Urinary bladder (tissue), 3 donors: ENCODE measurements at regions not wholly inside any gene's neighbourhood (a gene's known extent, or its start where the extent isn't known, plus 50 kb on each side); places are given as distances from the start of the nearest gene placed in this dataset.

ENCODE experiments used
- DNase-seq: peaks from one replicate; pipeline ENCODE4 v3.0.0-alpha.2; 2015; ENCODE audit errors: extremely low spot score
- H3K27ac ChIP-seq: one replicate; pipeline ENCODE4 v1.5.1; 2013; ENCODE audit warnings: low read depth, mild to moderate bottlenecking, moderate library complexity
- H3K36me3 ChIP-seq: one replicate; pipeline ENCODE4 v1.6.1; 2013; ENCODE audit warnings: mild to moderate bottlenecking, moderate library complexity; ENCODE audit not compliant: insufficient read depth
- H3K4me1 ChIP-seq: one replicate; pipeline ENCODE4 v1.6.1; 2013; ENCODE audit warnings: mild to moderate bottlenecking, moderate library complexity; ENCODE audit not compliant: insufficient read depth
- H3K4me3 ChIP-seq: one replicate; pipeline ENCODE4 v1.5.1; 2013; ENCODE audit warnings: low read depth, low read length
- WGBS: extraction: QIAGEN DNeasy Blood & Tissue Kit; methylation state at CpG from one replicate; pipeline ENCODE4 v1.1.7; 2013; 5-methylcytosine and 5-hydroxymethylcytosine counted together
- donor health status: healthy with polysubstance abuse.
- donor health status: healthy.

- peak; percentile 36 for DNase-seq
- WGBS: 66% methylated on average over 2 of the region's 2 CpGs
- Histone ChIP-seq H3K27ac (no peak overlapping the region), H3K4me3 (no peak overlapping the region), H3K36me3 (no peaks in the 10 kb centered on the region), H3K4me1 (no peaks in the 10 kb centered on the region)
Measured at GRCh38 chr12:115478505-115478904, 794.5 kb upstream of the TBX3 start.

DNA sequence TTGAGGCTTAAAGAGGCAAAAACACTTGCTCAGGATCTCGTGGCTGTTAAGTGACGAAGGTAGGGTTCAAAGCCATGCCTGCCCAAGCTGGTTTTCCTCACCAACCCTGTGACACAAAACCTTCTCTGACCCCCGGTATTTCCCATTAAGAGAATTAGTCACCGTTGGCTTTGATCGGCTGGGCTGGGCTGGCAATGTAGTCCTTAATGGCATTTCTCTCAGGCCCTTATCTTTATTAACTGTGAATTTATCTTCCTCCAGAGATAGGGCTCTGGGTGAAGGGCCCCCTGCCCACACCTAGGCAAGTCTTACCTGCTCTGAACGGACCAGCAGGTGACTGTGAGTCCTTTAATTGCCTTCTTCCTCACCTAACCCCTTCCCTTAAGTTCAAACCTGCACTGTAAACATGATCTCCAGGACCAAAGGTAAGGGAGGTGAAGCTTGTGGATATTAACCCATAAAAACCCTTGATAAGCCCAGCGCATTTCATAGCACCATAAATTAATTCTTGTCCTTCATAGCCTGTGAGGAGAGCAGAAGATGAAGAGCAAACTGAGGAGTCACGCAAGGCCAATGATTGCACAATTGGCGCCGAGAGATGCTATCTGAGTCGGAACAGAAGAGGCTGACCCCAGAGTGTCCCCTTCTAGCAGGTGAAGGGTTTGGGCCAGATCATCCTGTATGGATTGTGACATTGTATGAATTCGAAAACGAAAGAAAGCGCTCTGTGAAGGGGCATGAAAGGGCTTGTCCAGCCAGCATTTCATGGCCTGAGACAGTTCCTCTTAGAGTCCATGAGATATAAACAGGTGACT, 790.8 kb upstream of the TBX3 start:
- WGBS: 82% methylated on average over 14 of the region's 14 CpGs
- Histone ChIP-seq H3K36me3 (no peaks in the 10 kb centered on the region), H3K27ac (no peak overlapping the region), H3K4me1 (no peaks in the 10 kb centered on the region), H3K4me3 (no peak overlapping the region)
- no peak for DNase-seq

DNA sequence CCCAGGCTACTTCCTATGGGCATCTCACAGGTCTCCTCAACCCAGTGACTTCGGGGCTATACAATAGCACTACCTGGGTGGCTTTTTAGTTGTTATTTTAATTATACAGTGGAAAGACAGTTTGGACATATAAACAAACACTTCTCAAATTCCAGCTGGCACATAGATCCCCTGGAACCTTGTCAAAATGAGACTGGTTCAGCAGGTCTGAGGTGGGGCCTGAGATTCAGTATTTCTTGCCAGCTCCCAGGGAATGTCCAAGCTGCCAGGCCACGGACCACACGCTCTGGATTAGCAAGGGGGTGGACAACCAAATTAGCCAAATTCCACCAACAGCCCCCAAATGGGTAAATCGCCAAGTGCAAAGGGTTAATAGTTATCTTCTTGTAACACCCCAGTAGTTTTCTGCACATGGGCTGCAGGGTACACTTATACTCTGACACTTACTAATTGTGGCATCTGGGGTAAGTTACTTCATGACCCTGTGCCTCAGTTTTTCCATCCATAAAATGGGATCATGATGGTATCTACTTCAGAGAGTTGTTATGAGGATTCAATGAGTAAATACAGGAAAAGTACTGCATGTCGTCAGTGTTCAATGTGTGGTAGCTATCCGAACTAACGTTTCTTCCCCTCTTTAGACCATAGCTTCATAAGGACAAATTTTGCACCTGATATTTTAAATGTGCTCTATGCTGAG, 789.4 kb upstream of the TBX3 start:
- Histone ChIP-seq H3K4me3 (no peak overlapping the region), H3K27ac (peak overlapping the region; percentile 6), H3K36me3 (no peaks in the 10 kb centered on the region), H3K4me1 (no peaks in the 10 kb centered on the region)
- DNase-seq: no peak
- 79% methylated on average over 7 of the region's 7 CpGs for WGBS

- WGBS: 89% methylated on average over 4 of the region's 4 CpGs
- no peak for DNase-seq
- H3K27ac ChIP-seq: no peak overlapping the region
- no peak overlapping the region for H3K4me3 ChIP-seq
- no peaks in the 10 kb centered on the region for H3K36me3 ChIP-seq
- H3K4me1 ChIP-seq: no peaks in the 10 kb centered on the region
Measured at GRCh38 chr12:115472852-115473251, 788.9 kb upstream of the TBX3 start.

- Histone ChIP-seq H3K27ac (no peak overlapping the region), H3K4me1 (no peaks in the 10 kb centered on the region), H3K36me3 (no peaks in the 10 kb centered on the region), H3K4me3 (no peak overlapping the region)
- no peak for DNase-seq
- 84% methylated on average over 4 of the region's 4 CpGs for WGBS
Measured at GRCh38 chr12:115470977-115471376, 787.0 kb upstream of the TBX3 start.

DNA sequence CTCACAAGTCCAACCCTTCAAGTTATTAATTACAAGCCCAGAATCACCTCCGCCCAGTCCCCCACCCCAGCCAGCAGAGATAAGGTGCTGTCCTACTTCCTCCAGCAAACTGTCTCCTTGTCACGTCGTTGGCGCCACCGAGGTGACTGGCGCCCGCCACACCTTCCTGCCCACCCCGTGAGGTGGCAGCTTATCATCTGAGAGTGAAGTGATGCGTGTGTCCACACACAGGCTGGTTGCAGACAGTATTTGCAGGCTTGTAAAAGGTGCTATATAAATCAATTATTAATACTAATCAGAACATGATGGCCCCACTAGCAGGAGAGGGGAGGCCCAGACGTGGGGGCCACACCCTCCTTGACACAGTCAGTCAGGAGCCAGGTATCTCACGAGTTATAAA, 786.6 kb upstream of the TBX3 start:
- DNase-seq: no peak
- 80% methylated on average over 11 of the region's 11 CpGs for WGBS
- no peaks in the 10 kb centered on the region for H3K4me1 ChIP-seq
- H3K27ac ChIP-seq: no peak overlapping the region
- no peak overlapping the region for H3K4me3 ChIP-seq
- no peaks in the 10 kb centered on the region for H3K36me3 ChIP-seq

- Histone ChIP-seq H3K36me3 (no peaks in the 10 kb centered on the region), H3K4me1 (no peaks in the 10 kb centered on the region), H3K4me3 (no peak overlapping the region), H3K27ac (no peak overlapping the region)
- 77% methylated on average over 4 of the region's 4 CpGs for WGBS
- DNase-seq: no peak
Measured at GRCh38 chr12:115468087-115468510, 784.1 kb upstream of the TBX3 start.

GRCh38 chr12:115467531-115467930, 783.6 kb upstream of the TBX3 start:
- Histone ChIP-seq H3K27ac (no peak overlapping the region), H3K4me1 (no peaks in the 10 kb centered on the region), H3K36me3 (no peaks in the 10 kb centered on the region), H3K4me3 (no peak overlapping the region)
- WGBS: 97% methylated on average over 2 of the region's 2 CpGs
- no peak for DNase-seq

- H3K4me3 ChIP-seq: no peak overlapping the region
- WGBS: 68% methylated on average over 4 of the region's 4 CpGs
- DNase-seq: no peak
Measured at GRCh38 chr12:115466076-115466475, 782.1 kb upstream of the TBX3 start.

DNA sequence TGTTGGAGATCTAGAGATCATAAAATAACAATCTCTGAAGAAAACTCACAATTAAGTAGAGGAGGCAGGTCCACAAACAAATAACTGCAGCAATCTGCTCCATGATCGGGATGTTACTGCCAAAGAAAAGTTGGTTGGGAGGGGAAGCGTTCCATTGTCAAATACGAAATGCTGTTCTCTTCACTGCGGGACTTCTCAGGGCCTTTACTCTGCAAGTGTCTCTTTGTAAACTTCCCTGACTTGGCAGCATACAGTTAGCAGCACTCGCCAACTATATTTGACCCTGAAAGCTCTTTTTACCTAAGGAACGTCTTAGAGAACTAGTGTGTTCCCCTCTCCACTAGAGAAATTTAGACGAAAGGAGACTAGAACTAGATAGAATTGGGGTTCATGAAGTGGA, 780.7 kb upstream of the TBX3 start:
- WGBS: 62% methylated on average over 7 of the region's 7 CpGs
- no peak for DNase-seq
- no peak overlapping the region for H3K4me3 ChIP-seq
- no peak overlapping the region for H3K27ac ChIP-seq
- H3K4me1 ChIP-seq: no peaks in the 10 kb centered on the region
- H3K36me3 ChIP-seq: no peaks in the 10 kb centered on the region

More at GRCh38 chr12:115466076-115466475, 782.1 kb upstream of the TBX3 start:
- Histone ChIP-seq H3K27ac (no peak overlapping the region), H3K4me1 (no peaks in the 10 kb centered on the region), H3K36me3 (no peaks in the 10 kb centered on the region)

- H3K36me3 ChIP-seq: no peaks in the 10 kb centered on the region
- 36% methylated on average over 9 of the region's 9 CpGs for WGBS
- DNase-seq: no peak
- H3K27ac ChIP-seq: no peak overlapping the region
- no peak overlapping the region for H3K4me3 ChIP-seq
- H3K4me1 ChIP-seq: no peaks in the 10 kb centered on the region
Measured at GRCh38 chr12:115464111-115464581, 780.2 kb upstream of the TBX3 start.

- no peak overlapping the region for H3K4me3 ChIP-seq
- H3K27ac ChIP-seq: no peak overlapping the region
- no peak for DNase-seq
Measured at GRCh38 chr12:115461401-115461800, 777.4 kb upstream of the TBX3 start.

GRCh38 chr12:115457798-115458197, 773.8 kb upstream of the TBX3 start:
- Histone ChIP-seq H3K36me3 (no peaks in the 10 kb centered on the region), H3K4me1 (no peaks in the 10 kb centered on the region), H3K27ac (no peak overlapping the region), H3K4me3 (no peak overlapping the region)
- DNase-seq: no peak
- 94% methylated on average over 3 of the region's 3 CpGs for WGBS

More at GRCh38 chr12:115461401-115461800, 777.4 kb upstream of the TBX3 start:
- Histone ChIP-seq H3K4me1 (no peaks in the 10 kb centered on the region), H3K36me3 (no peaks in the 10 kb centered on the region)
